A673 (cell line): ENCODE measurements at regions not wholly inside any gene's neighbourhood (a gene's known extent, or its start where the extent isn't known, plus 50 kb on each side); places are given as distances from the start of the nearest gene placed in this dataset.

Source experiments
- BruUV-seq: library from RNA; stranded (reverse); fragments of 400-500 nt; replicated peaks from 2 replicates; lab custom pipeline; 2021; lab: Mats Ljungman, UMichigan
- CTCF ChIA-PET: fragments of 300-600 bp; sonication (Branson Sonifier 250); formaldehyde crosslinking; loops from one replicate; lab custom pipeline; 2022; ENCODE audit warnings: antibody characterized with exemption; lab: Charles Lee
- POLR2A ChIA-PET: fragments of 300-600 bp; sonication (Branson Sonifier 250); formaldehyde crosslinking; loops from one replicate; lab custom pipeline; 2022; ENCODE audit warnings: antibody characterized with exemption; ENCODE audit not compliant: low non-redundant PET; lab: Charles Lee
- DNase-seq: peaks from one replicate; pipeline ENCODE4 v3.0.0-alpha.2; 2015; ENCODE audit warnings: low spot score
- H3K27ac ChIP-seq: fragments of 200-600 bp; sonication (generic); 2 replicates; pipeline ENCODE4 v1.5.1; 2016; ENCODE audit warnings: mixed run types, low read depth, mild to moderate bottlenecking, mixed read lengths, antibody characterized with exemption, low read length; ENCODE audit not compliant: poor library complexity, severe bottlenecking
- H3K27me3 ChIP-seq: fragments of 200-600 bp; sonication (generic); replicated peaks from 2 replicates; pipeline ENCODE4 v1.6.1; 2017; ENCODE audit warnings: mixed run types, low read depth, mild to moderate bottlenecking, mixed read lengths, antibody characterized with exemption, low read length; ENCODE audit not compliant: insufficient read depth, poor library complexity
- H3K36me3 ChIP-seq: fragments of 200-600 bp; sonication (generic); 2 replicates; pipeline ENCODE4 v1.6.1; 2016; ENCODE audit warnings: mixed run types, mild to moderate bottlenecking, mixed read lengths, antibody characterized with exemption, low read length; ENCODE audit not compliant: insufficient read depth, poor library complexity, severe bottlenecking
- H3K4me1 ChIP-seq: fragments of 200-600 bp; sonication (generic); 2 replicates; pipeline ENCODE4 v1.6.1; 2017; ENCODE audit warnings: mixed run types, mild to moderate bottlenecking, mixed read lengths, antibody characterized with exemption, low read length; ENCODE audit not compliant: insufficient read depth, poor library complexity, severe bottlenecking
- H3K4me3 ChIP-seq: fragments of 200-600 bp; sonication (generic); 2 replicates; pipeline ENCODE4 v1.5.1; 2016; ENCODE audit warnings: low read depth, mixed run types, mild to moderate bottlenecking, mixed read lengths, low read length; ENCODE audit not compliant: poor library complexity, severe bottlenecking
- H3K9me3 ChIP-seq: fragments of 200-600 bp; sonication (generic); 2 replicates; pipeline ENCODE4 v1.6.1; 2016; ENCODE audit warnings: mixed run types, low read depth, mild to moderate bottlenecking, mixed read lengths, antibody characterized with exemption, low read length; ENCODE audit not compliant: poor library complexity, severe bottlenecking
- EZH2 ChIP-seq: fragments of 200-600 bp; sonication (generic); IDR thresholded peaks from 2 replicates; pipeline ENCODE4 v1.6.1; 2017; ENCODE audit warnings: borderline replicate concordance, low read depth, mild to moderate bottlenecking, mixed read lengths, antibody characterized with exemption, low read length; ENCODE audit not compliant: poor library complexity, severe bottlenecking
- intact Hi-C: fragments of 100-400 bp; cut with micrococcal nuclease; formaldehyde crosslinking; loops from one replicate; pipeline ENCODE4 v1.10.0; 2022; ENCODE audit not compliant: unreplicated experiment
- TF ChIP-seq, protein P1 (sequence below): fragments of 300-800, 200-600 bp; sonication (generic); conservative IDR thresholded peaks from 2 replicates; pipeline ENCODE4 v1.5.1; 2017; ENCODE audit warnings: low read depth, mild to moderate bottlenecking, antibody characterized with exemption, low read length, moderate library complexity, mixed read lengths

DNA sequence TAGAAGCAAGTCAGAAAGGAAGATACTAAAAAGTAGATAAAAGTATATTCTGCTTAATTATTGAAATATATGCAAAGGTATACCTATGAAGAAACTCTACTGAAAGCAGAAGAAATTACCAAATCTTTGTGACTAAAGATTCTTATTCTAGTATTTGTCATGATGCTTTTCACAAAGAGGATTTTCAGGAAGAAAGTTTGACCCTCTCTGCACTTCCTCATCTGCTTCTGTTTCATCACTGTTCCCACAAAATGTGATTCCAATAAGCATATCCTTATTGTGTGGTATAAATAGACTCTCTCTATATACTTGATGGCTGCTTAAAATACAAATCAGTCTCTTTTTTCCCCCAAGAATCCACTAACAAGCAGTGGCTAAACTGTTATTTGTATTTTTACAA lies 2139.6 kb upstream of the ACO1 start:
- Histone ChIP-seq H3K4me3 (no peak overlapping the region), H3K9me3 (no peaks in the 10 kb centered on the region), H3K36me3 (no peaks in the 10 kb centered on the region), H3K27ac (no peak overlapping the region), H3K27me3 (no peaks in the 10 kb centered on the region), H3K4me1 (no peaks in the 10 kb centered on the region)
- ChIA-PET POLR2A (no interaction called here), CTCF (no interaction called here)
- intact Hi-C loops = no loop called here
- no peak for DNase-seq
- TF ChIP-seq EZH2 = no peak
- TF ChIP-seq, protein P1, sequence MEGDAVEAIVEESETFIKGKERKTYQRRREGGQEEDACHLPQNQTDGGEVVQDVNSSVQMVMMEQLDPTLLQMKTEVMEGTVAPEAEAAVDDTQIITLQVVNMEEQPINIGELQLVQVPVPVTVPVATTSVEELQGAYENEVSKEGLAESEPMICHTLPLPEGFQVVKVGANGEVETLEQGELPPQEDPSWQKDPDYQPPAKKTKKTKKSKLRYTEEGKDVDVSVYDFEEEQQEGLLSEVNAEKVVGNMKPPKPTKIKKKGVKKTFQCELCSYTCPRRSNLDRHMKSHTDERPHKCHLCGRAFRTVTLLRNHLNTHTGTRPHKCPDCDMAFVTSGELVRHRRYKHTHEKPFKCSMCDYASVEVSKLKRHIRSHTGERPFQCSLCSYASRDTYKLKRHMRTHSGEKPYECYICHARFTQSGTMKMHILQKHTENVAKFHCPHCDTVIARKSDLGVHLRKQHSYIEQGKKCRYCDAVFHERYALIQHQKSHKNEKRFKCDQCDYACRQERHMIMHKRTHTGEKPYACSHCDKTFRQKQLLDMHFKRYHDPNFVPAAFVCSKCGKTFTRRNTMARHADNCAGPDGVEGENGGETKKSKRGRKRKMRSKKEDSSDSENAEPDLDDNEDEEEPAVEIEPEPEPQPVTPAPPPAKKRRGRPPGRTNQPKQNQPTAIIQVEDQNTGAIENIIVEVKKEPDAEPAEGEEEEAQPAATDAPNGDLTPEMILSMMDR = no peak
- BruUV-seq = no TSS peak

DNA sequence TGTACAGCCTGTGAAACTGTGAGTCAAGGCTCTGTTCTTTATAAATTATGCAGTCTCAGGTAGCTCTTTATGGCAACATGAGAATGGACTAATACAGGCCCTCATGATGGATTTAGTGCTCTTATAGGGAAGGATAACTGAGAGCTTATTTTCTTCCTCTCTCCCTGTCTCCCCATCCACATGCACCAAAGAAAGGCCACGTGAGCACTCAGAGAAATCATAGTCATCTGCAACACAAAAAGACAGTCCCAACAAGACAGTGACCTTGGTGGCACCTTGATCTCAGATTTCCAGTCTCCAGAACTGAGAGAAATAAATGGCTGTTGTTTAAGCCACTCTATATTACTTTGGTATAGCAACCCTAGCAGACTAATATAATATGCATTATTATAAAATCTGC lies 2133.6 kb upstream of the ACO1 start:
- no peak overlapping the region for H3K4me3 ChIP-seq
- no peak for DNase-seq
- no peaks in the 10 kb centered on the region for H3K27me3 ChIP-seq
- ChIA-PET POLR2A (no interaction called here), CTCF (no interaction called here)
- no peak overlapping the region for H3K27ac ChIP-seq
- H3K4me1 ChIP-seq = no peaks in the 10 kb centered on the region
- TF ChIP-seq EZH2 = no peak
- TF ChIP-seq, protein P1 = no peak
- intact Hi-C loops = no loop called here
- H3K36me3 ChIP-seq = no peaks in the 10 kb centered on the region
- no TSS peak for BruUV-seq
- no peaks in the 10 kb centered on the region for H3K9me3 ChIP-seq

- intact Hi-C loops = no loop called here
- H3K9me3 ChIP-seq = peaks cover 8% of the 10 kb centered on the region
- H3K4me3 ChIP-seq = no peak overlapping the region
- no TSS peak for BruUV-seq
- no peak overlapping the region for H3K27ac ChIP-seq
- no peaks in the 10 kb centered on the region for H3K27me3 ChIP-seq
- ChIA-PET POLR2A (no interaction called here), CTCF (no interaction called here)
- H3K36me3 ChIP-seq = no peaks in the 10 kb centered on the region
- TF ChIP-seq, protein P1 = no peak
- no peak for TF ChIP-seq EZH2
- no peaks in the 10 kb centered on the region for H3K4me1 ChIP-seq
- no peak for DNase-seq
Measured at GRCh38 chr9:30258094-30258493, 2126.3 kb upstream of the ACO1 start.
